Activated T-cell treated with anti-CD3 and anti-CD28 coated beads, Interleukin-2, amount 50 U/mL, for 72 hours (primary cell): ENCODE measurements at regions not wholly inside any gene's neighbourhood (a gene's known extent, or its start where the extent isn't known, plus 50 kb on each side); places are given as distances from the start of the nearest gene placed in this dataset.
"Not testable (repeated sequence)": the region's sequence is repeated elsewhere in the genome, so short reads cannot be mapped to it uniquely, and the experiment has no call there.

Source experiments
- ATAC-seq, 2 donors: fragments of 150-1000 bp; cut with Tn5 transposase; replicated peaks in 1 of 2; 2 replicates each; pipeline ENCODE4 v1.10.0; 2021; ENCODE audit warnings: moderate library complexity in 2 of 2, mild to moderate bottlenecking in 1 of 2
- DNase-seq, 2 donors: peaks; one replicate each; pipeline ENCODE4 v3.0.0; 2021 to 2022; ENCODE audit warnings: mixed read lengths in 1 of 2
- H3K27ac Mint-ChIP-seq: one replicate; pipeline ENCODE4 v1.8.0; 2022; ENCODE audit warnings: mild to moderate bottlenecking, moderate library complexity, mixed read lengths
- H3K27me3 Mint-ChIP-seq: one replicate; pipeline ENCODE4 v1.8.0; 2022; ENCODE audit warnings: low read depth, mixed read lengths
- H3K36me3 Mint-ChIP-seq, 2 donors: one replicate each; pipeline ENCODE4 v1.8.0; 2022; ENCODE audit warnings: mixed read lengths in 2 of 2, mild to moderate bottlenecking in 1 of 2; ENCODE audit not compliant: insufficient read depth in 2 of 2
- H3K4me1 Mint-ChIP-seq: one replicate; pipeline ENCODE4 v1.8.0; 2022; ENCODE audit warnings: low read depth, mixed read lengths
- H3K4me3 Mint-ChIP-seq, 2 donors: one replicate each; pipeline ENCODE4 v1.8.0; 2022; ENCODE audit warnings: mild to moderate bottlenecking in 2 of 2, mixed read lengths in 2 of 2, moderate library complexity in 2 of 2
- H3K9me3 Mint-ChIP-seq, 2 donors: one replicate each; pipeline ENCODE4 v1.8.0; 2022; ENCODE audit warnings: mixed read lengths in 2 of 2

DNA sequence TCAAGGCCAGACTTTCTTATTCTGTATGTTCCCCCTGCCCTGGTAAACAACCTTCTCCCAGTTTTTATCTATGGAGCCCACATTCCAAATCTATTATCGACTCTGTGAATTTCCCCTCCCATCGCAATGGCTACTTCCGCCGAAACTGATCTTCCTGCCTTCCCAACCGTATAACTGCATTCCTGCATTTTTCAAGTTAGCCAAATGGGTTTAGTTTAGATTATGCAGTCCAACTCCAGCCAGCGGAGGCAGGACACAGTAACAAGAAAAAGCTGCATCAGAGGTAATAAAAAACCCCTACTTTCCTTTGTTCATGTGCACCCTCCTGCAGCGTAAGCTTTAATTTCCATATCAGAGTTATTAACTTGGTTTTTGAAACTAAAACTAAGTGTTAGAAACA, 112.2 kb upstream of the ZNF91 start:
- ATAC-seq (no peak), DNase-seq (no peak)
- H3K4me1 Mint-ChIP-seq = no peaks in the 10 kb centered on the region
- H3K36me3 Mint-ChIP-seq = peaks cover 1% of the 10 kb centered on the region in 2 donors
- H3K27me3 Mint-ChIP-seq = no peaks in the 10 kb centered on the region
- peaks cover 0 to 7% of the 10 kb centered on the region in 2 donors for H3K9me3 Mint-ChIP-seq
- no peak overlapping the region for H3K27ac Mint-ChIP-seq
- H3K4me3 Mint-ChIP-seq = no peak overlapping the region

DNA sequence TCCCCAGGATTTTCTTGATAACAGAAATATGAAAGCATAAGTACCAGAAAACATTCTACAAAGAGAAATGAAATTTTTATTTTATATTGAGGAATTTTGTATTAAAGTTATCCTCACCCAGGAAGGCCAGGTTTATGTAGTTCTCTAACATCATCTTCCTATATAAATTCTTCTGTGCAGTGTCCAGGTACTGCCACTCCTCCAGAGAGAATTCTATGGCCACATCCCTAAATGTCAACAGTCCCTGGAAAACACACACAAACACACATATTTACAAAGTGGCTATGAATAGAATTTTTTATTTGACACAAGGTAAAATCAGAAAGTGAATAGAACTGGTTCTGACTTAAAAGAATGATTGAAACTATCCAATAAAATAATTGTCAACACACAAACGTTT, 110.5 kb upstream of the ZNF91 start:
- no peaks in the 10 kb centered on the region for H3K27me3 Mint-ChIP-seq
- peaks cover 0 to 4% of the 10 kb centered on the region in 2 donors for H3K9me3 Mint-ChIP-seq
- no peak overlapping the region for H3K27ac Mint-ChIP-seq
- no peak overlapping the region for H3K4me3 Mint-ChIP-seq
- H3K4me1 Mint-ChIP-seq = no peaks in the 10 kb centered on the region
- H3K36me3 Mint-ChIP-seq = no peaks in the 10 kb centered on the region
- DNase-seq (no peak), ATAC-seq (no peak)

DNA sequence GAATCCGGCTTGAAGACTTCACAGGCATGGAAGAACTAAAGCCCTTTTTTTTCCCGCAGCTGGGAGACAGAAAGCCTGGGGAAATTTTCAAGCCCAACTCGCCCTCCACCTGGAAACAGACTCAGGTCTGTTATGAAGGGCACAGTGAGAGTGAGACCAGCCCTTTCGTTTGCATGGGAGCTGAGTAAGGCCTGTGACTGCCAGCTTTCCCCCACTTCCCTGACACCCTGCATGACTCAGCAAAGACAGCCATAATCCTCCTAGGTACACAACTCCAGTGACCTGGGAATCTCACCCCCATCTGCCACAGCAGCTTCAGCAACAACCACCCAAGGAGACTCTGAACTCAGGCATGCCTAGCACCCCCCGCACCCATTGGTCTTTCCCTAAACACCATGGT, 87.6 kb upstream of the ZNF91 start:
- Mint-ChIP-seq H3K9me3 (peaks cover 14% of the 10 kb centered on the region in 2 donors), H3K36me3 (peaks cover 2 to 6% of the 10 kb centered on the region in 2 donors), H3K27ac (no peak overlapping the region), H3K4me3 (no peak overlapping the region), H3K27me3 (no peaks in the 10 kb centered on the region), H3K4me1 (no peaks in the 10 kb centered on the region)
- DNase-seq = no peak
- no peak for ATAC-seq

DNA sequence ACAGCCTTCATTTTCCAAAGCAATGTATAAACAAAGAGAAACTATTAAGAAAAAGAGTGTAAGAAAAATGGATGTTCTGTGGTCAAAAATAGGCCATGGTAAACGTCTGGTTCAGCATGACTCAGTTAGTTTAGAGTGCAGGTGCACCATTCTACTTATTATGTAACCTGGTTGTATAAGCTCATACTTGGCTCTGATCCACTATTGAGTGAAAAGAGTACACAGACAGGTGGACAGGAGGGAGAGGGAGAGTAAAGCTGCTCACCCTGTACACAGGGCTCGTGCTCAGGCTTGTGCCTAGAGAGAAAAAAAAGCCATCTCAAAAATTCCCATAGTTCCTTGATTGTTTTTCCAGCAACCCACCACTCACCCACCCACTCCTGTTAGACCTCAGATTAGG, 85.8 kb upstream of the ZNF91 start:
- Mint-ChIP-seq H3K4me3 (no peak overlapping the region), H3K4me1 (no peaks in the 10 kb centered on the region), H3K27me3 (no peaks in the 10 kb centered on the region), H3K36me3 (peaks cover 5 to 8% of the 10 kb centered on the region in 2 donors), H3K9me3 (peaks cover 16 to 23% of the 10 kb centered on the region in 2 donors), H3K27ac (no peak overlapping the region)
- DNase-seq (no peak), ATAC-seq (no peak)

DNA sequence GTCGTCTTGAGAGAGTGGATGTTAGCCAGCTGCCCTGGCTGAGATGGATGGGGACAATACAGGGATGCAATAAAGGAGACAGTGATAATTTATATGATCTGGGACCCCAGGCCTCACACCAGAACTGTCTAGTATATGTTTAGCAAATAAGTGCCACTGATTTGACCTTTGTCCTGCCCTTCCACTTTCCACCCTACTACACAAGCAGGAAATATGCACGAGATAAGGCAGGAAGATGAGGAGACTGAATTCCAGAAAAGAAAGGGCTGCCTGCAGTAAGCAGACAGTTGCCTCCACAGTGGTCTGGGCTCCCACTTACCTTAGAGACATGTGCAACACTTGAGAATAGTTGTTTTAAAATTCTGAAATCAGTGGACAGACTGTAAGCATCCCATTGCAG, 80.2 kb upstream of the ZNF91 start:
- H3K9me3 Mint-ChIP-seq = peaks cover 12 to 17% of the 10 kb centered on the region in 2 donors
- DNase-seq = no peak
- H3K4me3 Mint-ChIP-seq = no peak overlapping the region
- H3K4me1 Mint-ChIP-seq = no peaks in the 10 kb centered on the region
- peaks cover 8% of the 10 kb centered on the region for H3K27me3 Mint-ChIP-seq
- no peak for ATAC-seq
- H3K27ac Mint-ChIP-seq = no peak overlapping the region
- H3K36me3 Mint-ChIP-seq = peaks cover 5 to 11% of the 10 kb centered on the region in 2 donors

DNA sequence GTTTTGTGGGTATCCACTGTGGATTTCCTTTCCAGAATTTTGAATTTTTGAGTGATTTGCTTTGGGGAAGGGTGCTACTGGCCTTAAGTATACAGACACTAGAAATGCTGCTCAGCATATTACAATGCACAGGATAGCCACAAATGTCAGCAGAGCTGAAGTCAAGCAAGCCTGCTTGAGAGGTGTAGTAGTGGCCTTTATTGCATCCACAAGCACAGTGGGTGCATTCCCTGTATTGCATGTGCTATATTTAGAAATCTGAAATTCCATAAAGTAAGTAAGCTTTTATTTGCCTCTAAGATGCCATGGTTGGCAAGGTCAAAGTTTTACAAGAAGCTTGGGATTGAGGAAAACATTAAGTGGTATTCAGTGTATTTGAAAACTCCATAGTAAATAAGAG, 79.5 kb upstream of the ZNF91 start:
- Mint-ChIP-seq H3K9me3 (peaks cover 13 to 20% of the 10 kb centered on the region in 2 donors), H3K27ac (no peak overlapping the region), H3K4me3 (no peak overlapping the region), H3K27me3 (peaks cover 14% of the 10 kb centered on the region), H3K4me1 (no peaks in the 10 kb centered on the region), H3K36me3 (peaks cover 7 to 14% of the 10 kb centered on the region in 2 donors)
- ATAC-seq = no peak
- DNase-seq = no peak

DNA sequence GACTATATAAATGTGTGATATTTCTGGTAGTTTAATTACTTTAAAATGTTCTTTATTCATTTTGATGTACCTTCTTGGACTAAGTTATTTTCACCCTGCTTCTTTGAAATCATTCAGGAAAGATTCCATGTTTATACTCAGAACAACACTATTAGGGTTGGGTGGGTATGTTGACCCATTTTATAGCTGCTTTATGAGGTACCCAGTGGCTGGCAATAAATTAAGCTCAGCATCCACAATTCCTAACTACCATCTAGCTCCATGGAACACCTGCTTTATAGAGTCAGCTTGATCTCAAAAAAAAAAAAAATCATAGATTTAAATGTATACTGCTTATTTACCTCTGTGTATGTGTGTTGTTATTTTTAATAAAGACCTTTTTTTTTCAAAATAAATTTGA, 78.9 kb upstream of the ZNF91 start:
- no peak overlapping the region for H3K27ac Mint-ChIP-seq
- H3K9me3 Mint-ChIP-seq = peaks cover 14 to 23% of the 10 kb centered on the region in 2 donors
- peaks cover 11 to 20% of the 10 kb centered on the region in 2 donors for H3K36me3 Mint-ChIP-seq
- no peaks in the 10 kb centered on the region for H3K4me1 Mint-ChIP-seq
- peaks cover 20% of the 10 kb centered on the region for H3K27me3 Mint-ChIP-seq
- ATAC-seq = no peak
- H3K4me3 Mint-ChIP-seq = no peak overlapping the region
- no peak for DNase-seq

DNA sequence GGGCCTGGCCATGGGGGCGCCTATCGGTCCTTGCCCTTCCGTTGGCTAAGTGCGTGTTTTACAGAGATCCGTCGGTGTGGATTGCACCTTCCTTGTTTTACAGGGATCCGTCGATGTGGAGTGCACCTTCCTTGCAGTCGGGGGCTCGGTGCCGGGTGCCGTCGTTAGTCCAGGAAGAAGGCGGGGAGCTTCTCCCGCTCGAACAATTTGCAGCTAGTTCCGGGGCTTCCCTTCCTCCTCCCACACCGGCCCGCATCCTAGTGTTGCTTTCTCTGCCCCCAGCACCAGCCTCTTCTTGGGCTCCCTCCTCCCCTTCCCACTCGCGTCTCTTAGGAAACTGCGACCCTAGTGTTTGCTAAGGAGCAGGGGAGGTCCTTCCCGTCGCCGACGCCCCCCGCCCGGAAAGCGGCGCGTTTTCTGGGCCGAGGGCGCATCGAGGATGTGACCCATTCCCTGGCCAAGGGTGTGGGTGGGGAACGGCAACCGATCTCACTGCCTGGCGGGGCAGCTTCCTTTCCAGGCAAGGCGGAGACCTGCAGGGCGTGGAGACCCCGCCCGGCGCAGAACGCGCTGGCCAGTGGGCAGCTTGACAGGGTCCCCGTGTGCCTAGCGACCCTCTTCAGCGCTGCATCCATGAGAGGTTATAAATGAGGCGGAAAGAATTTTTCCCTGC, 75.7 kb upstream of the ZNF91 start:
- Mint-ChIP-seq H3K27me3 (peaks cover 41% of the 10 kb centered on the region), H3K4me3 (no peak overlapping the region), H3K9me3 (peaks cover 30 to 36% of the 10 kb centered on the region in 2 donors), H3K4me1 (no peaks in the 10 kb centered on the region), H3K36me3 (peaks cover 18 to 39% of the 10 kb centered on the region in 2 donors), H3K27ac (no peak overlapping the region)
- ATAC-seq = no peak
- DNase-seq = no peak

DNA sequence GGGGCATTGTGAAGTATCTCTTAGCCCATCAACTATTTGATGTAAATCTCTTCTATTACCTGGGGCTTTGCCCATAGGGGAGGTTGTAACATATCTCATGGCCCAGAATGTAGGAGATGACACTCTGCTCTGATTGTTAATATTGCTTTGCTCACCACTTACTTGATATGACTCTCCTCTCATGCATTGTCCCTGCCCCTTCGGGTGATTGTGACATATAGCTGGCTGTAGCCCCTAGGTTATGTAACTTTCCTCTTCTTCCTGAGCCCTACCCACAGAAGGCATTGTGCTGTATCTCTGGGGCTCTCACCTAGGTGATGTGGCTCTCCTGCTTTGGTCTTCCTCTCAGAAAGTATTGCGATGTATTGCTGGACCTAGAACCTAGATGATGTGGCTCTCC, 69.1 kb upstream of the ZNF91 start:
- not testable (repeated sequence) for DNase-seq, H3K27ac Mint-ChIP-seq, ATAC-seq, H3K4me1 Mint-ChIP-seq, H3K4me3 Mint-ChIP-seq
- Mint-ChIP-seq H3K9me3 (peaks cover 43 to 49% of the 10 kb centered on the region in 2 donors), H3K27me3 (peaks cover 22% of the 10 kb centered on the region), H3K36me3 (peaks cover 14 to 34% of the 10 kb centered on the region in 2 donors)

DNA sequence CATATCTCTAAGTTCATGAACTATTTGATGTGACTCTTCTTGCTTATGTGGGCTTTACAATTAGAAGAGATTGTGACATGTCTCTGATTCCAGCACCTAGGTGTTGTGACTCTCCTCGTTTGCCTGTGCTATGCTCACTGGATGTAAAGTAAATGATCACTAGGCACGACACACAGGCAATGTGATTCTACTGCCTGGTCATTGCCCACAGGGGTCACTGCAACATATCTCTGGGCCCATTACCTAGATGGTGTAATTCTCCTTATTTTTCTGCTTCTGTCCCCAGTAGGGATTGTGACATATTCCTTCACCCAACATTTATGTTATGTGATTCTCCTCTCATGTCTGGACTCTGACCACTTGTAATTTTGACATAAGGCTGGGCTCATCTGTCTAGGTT, 65.8 kb upstream of the ZNF91 start:
- H3K27me3 Mint-ChIP-seq = no peaks in the 10 kb centered on the region
- no peaks in the 10 kb centered on the region for H3K4me1 Mint-ChIP-seq
- H3K9me3 Mint-ChIP-seq = peaks cover 31 to 35% of the 10 kb centered on the region in 2 donors
- H3K36me3 Mint-ChIP-seq = peaks cover 11 to 16% of the 10 kb centered on the region in 2 donors
- H3K4me3 Mint-ChIP-seq = no peak overlapping the region
- DNase-seq (no peak), ATAC-seq (no peak)
- H3K27ac Mint-ChIP-seq = no peak overlapping the region

DNA sequence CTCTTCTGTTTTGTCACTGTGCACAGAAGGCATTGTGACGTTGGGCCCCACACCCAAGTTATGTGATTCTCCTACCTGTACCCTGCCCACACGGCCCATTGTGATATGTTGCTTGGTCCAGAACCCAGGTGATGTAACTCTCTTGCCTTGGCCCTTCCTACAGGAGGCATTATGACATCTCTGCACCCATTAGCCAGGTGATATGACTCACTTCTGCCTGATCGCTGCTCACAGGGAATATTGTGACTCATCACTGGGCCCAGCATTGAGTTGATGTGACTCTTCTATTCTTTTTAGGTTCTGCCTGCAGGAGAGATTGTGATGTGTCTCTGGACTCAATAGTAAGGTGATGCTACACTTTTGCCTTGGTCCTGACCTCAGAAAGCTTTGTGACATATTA, 65.4 kb upstream of the ZNF91 start:
- H3K9me3 Mint-ChIP-seq = peaks cover 31% of the 10 kb centered on the region in 2 donors

More for the DNA sequence above, 65.4 kb upstream of the ZNF91 start:
- Mint-ChIP-seq H3K27ac (no peak overlapping the region), H3K27me3 (no peaks in the 10 kb centered on the region), H3K36me3 (peaks cover 11 to 12% of the 10 kb centered on the region in 2 donors), H3K4me3 (no peak overlapping the region), H3K4me1 (no peaks in the 10 kb centered on the region)
- no peak for DNase-seq
- ATAC-seq = no peak
